ENCODE measurements at regions not wholly inside any gene's neighbourhood (a gene's known extent, or its start where the extent isn't known, plus 50 kb on each side); places are given as distances from the start of the nearest gene placed in this dataset.

DNA sequence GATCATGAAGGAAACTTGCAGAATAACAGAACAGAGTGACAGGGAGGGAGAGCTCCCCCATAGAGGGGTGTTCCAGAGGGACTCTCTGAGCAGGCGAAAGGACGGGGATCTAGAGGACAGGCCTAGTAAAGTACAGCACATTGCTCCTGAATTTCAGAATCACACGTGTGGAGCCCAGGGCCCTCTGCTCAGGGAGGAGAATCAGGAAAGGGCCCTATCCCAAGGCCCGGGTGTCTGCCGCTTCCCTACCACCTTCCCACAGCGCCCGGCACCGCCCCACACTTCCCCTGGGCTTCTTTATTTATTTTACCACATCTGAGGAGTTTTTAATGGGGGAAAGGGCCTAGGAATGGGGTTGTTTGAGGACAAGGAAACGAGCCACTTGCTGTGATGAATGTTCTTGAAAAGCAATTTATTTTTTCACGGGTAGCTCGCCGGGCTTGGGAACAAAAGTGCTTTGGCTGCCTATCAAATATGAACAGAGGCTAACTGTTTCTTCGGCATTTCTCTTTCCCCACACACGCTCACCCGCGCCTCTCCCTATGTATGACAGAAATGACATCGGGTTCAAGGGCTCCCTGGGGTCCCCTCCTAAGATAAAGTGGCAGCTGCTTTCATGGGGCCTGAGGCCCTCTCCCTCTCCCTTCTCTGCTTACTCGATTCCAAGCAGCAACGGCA, 79.3 kb upstream of the GLI2 start:
- H3K4me3 ChIP-seq (ENCODE audit: control insufficient read depth, low read depth, low read length) = no peak overlapping the region
- TF ChIP-seq, protein P1, sequence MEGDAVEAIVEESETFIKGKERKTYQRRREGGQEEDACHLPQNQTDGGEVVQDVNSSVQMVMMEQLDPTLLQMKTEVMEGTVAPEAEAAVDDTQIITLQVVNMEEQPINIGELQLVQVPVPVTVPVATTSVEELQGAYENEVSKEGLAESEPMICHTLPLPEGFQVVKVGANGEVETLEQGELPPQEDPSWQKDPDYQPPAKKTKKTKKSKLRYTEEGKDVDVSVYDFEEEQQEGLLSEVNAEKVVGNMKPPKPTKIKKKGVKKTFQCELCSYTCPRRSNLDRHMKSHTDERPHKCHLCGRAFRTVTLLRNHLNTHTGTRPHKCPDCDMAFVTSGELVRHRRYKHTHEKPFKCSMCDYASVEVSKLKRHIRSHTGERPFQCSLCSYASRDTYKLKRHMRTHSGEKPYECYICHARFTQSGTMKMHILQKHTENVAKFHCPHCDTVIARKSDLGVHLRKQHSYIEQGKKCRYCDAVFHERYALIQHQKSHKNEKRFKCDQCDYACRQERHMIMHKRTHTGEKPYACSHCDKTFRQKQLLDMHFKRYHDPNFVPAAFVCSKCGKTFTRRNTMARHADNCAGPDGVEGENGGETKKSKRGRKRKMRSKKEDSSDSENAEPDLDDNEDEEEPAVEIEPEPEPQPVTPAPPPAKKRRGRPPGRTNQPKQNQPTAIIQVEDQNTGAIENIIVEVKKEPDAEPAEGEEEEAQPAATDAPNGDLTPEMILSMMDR (conservative IDR thresholded peaks at IDR 0.05; ENCODE audit: control insufficient read depth, insufficient read depth, low read depth, low read length) = no peak
- DNase-seq (ENCODE audit: low read depth) = no peak

DNA sequence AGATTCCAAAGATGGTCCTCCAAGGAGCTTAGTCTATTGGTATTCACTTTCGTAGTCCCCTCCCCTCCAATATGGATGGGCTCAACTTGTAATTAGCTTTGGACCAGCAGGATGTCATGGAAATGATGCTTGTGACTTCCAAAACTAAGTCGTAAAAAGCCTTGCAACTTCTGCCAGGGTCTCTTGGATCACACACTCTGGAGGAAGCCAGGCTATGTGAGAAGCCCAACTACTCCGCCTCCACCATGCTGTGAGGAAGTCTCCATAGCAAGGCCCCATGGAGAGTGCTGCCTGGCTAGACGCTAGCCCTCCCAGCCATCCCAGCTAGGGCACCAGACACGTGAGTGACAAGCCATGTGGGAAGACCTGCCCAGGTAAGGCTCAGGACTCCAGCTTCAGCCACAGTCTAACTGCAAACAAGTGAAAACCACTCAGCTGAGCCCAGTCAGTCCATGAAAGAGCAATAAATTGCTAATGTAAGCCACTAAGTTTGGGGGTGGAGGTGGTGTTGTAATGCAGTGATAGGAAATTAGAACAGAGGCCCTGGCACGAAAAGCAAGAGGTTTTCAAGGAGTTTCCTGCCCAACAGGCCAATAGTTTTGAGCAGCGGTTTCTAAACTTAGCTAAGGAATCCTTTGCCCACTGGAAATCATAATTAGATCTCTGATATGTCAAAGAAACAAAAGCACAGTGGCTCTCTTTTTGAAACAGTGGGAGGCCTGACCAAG, 77.5 kb upstream of the GLI2 start:
- no peak for DNase-seq (ENCODE audit: low read depth)
- TF ChIP-seq, protein P1 (conservative IDR thresholded peaks at IDR 0.05; ENCODE audit: control insufficient read depth, insufficient read depth, low read depth, low read length) = no peak
- H3K4me3 ChIP-seq (ENCODE audit: control insufficient read depth, low read depth, low read length) = no peak overlapping the region

DNA sequence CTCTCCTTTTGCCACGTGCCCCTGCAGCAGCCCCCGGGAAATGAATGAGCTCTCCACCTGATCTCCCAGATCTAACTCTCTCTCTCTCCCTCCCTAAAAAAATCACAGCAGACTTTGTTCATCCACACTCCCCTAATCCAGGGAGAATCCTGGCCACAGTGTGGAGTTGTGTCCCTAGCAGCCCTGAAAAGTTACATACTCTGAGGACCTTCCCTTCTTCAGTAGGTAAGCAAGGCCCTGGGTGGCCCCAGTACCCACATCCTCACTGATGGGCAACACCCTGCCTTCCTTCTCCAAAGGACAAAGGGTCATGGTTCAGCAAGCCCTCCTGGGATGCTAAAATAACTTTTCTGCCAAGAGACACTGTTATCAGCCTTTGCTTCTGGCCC, 76.9 kb upstream of the GLI2 start:
- DNase-seq (ENCODE audit: low read depth) = no peak
- H3K4me3 ChIP-seq (ENCODE audit: control insufficient read depth, low read depth, low read length) = no peak overlapping the region
- TF ChIP-seq, protein P1 (conservative IDR thresholded peaks at IDR 0.05; ENCODE audit: control insufficient read depth, insufficient read depth, low read depth, low read length) = no peak

DNA sequence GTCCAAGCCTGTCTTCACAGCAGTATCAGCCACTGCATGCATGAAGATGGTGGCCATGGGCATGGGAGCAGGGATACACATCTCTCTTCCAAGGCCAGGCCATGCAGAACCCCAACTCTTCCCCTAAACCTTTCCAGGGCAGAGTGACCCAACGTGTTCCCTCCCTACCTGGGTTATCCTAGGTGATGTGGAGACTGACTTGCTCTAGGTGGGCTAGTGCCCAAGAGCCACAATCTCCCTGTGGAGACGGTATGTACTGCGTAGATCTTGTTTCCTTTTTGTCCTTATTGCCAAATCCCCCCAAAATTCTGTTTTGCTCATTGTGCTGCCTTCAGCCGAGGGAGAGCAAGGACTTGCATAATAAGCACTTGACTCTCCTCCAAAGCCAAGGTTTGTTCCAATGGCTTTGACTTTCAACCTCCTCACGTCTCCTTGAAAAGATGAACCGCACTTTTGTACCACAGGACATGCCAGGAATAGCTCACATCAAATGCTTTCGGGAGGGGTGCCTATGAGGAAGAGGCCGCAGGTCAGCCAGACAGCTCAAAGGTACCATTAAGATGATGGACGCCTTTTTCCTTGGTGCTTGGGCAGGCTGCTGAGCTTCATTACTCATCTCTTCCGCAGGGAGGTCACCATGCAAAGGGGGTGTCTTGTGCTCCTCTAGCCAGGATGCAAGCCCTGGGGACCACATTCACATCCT, 76.2 kb upstream of the GLI2 start:
- TF ChIP-seq, protein P1 (conservative IDR thresholded peaks at IDR 0.05; ENCODE audit: control insufficient read depth, insufficient read depth, low read depth, low read length) = no peak
- no peak for DNase-seq (ENCODE audit: low read depth)
- no peak overlapping the region for H3K4me3 ChIP-seq (ENCODE audit: control insufficient read depth, low read depth, low read length)

DNA sequence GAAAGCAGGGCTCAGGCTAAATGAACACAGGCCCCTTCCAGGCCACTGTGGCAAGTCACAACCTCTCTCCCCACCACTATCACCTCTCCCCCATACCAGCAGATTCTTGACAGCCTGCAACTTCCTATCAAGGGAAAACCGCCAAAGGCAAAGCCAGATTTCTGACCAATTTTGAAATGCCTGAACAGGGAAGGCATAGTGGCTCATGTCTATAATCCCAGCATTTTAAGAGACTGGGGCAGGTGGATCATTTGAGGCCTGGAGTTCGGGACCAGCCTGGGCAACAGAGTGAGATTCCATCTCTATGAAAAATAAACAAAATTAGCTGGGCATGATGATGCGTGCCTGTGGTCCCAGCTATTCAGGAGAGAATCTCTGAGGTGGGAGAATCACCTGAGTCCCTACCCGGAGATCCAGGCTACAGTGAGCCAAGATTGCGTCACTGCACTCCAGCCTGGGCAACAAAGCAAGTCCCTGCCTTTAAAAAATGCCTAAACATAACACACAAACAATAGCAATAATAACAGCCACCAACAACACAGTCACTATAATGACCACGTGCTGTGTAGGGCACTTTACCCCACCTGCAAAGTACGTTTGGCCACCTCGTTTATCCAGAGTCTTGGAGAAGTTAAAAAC, 75.5 kb upstream of the GLI2 start:
- no peak for DNase-seq (ENCODE audit: low read depth)
- no peak overlapping the region for H3K4me3 ChIP-seq (ENCODE audit: control insufficient read depth, low read depth, low read length)
- TF ChIP-seq, protein P1 (conservative IDR thresholded peaks at IDR 0.05; ENCODE audit: control insufficient read depth, insufficient read depth, low read depth, low read length) = no peak

DNA sequence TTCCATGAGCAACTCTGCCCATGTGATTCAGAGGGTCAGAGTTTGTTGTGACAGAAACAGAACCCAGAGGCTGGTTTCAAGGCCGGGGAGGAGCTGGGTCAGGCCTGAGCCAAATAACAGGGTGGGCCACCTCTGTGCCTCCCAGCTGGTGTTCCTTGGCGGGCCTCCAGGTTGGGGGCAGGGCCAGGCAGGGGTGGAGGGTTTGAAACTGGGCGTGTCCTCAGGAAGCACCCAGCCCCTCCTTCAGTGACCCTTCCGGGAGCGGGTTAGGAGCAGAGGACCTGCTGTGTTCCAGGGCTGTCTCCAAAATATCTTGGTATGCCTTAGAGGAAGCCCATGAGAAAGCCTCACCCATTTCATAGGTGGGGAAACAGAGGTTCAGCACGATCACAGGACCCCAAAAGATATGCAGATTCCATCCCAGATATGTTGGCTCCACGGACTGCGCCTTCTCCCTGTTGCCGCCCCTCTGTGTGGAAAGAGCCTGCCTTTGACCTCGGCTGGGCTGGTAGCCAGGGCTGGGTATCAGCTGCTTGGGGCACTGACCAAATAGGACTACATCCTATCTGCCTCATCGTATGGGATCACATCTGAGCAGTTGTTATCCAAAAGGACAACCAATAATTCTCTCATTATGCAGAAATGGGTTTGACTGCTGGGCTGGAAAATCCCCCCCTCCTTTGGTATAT, 74.8 kb upstream of the GLI2 start:
- TF ChIP-seq, protein P1 (conservative IDR thresholded peaks at IDR 0.05; ENCODE audit: control insufficient read depth, insufficient read depth, low read depth, low read length) = no peak
- H3K4me3 ChIP-seq (ENCODE audit: control insufficient read depth, low read depth, low read length) = no peak overlapping the region
- DNase-seq (ENCODE audit: low read depth) = no peak
